ENCODE measurements at regions not wholly inside any gene's neighbourhood (a gene's known extent, or its start where the extent isn't known, plus 50 kb on each side); places are given as distances from the start of the nearest gene placed in this dataset.

GRCh38 chr1:90174246-90174645 is 179.3 kb downstream of the ZNF326 start:
- TF ChIP-seq CTCF (IDR thresholded peaks at IDR 0.05; ENCODE audit: insufficient read depth, missing control alignments), result no peak
- FAIRE-seq, result no peak
- DNase-seq (ENCODE audit: insufficient read length, low spot score), result no peak

GRCh38 chr1:90162216-90162615 is 167.3 kb downstream of the ZNF326 start:
- FAIRE-seq (no peak), DNase-seq (ENCODE audit: insufficient read length, low spot score) (no peak)

GRCh38 chr1:90161625-90162024 is 166.7 kb downstream of the ZNF326 start:
- DNase-seq (ENCODE audit: insufficient read length, low spot score), result no peak
- no peak for FAIRE-seq
- no peak for TF ChIP-seq CTCF (IDR thresholded peaks at IDR 0.05; ENCODE audit: insufficient read depth, missing control alignments)

More at GRCh38 chr1:90162216-90162615, 167.3 kb downstream of the ZNF326 start:
- no peak for TF ChIP-seq CTCF (IDR thresholded peaks at IDR 0.05; ENCODE audit: insufficient read depth, missing control alignments)

- no peak for FAIRE-seq
- DNase-seq (ENCODE audit: insufficient read length, low spot score), result no peak
- no peak for TF ChIP-seq CTCF (IDR thresholded peaks at IDR 0.05; ENCODE audit: insufficient read depth, missing control alignments)
These were observed 161.0 kb downstream of the ZNF326 start for GRCh38 chr1:90155721-90156487.

- no peak for DNase-seq (ENCODE audit: insufficient read length, low spot score)
- TF ChIP-seq CTCF (IDR thresholded peaks at IDR 0.05; ENCODE audit: insufficient read depth, missing control alignments), result no peak
- no peak for FAIRE-seq
These were observed 159.8 kb downstream of the ZNF326 start for GRCh38 chr1:90154711-90155110.

GRCh38 chr1:90149101-90149500 is 154.2 kb downstream of the ZNF326 start:
- TF ChIP-seq CTCF (IDR thresholded peaks at IDR 0.05; ENCODE audit: insufficient read depth, missing control alignments), result peak; percentile 34
- DNase-seq (ENCODE audit: insufficient read length, low spot score), result no peak
- no peak for FAIRE-seq

- FAIRE-seq (no peak), DNase-seq (ENCODE audit: insufficient read length, low spot score) (no peak)
- TF ChIP-seq CTCF (IDR thresholded peaks at IDR 0.05; ENCODE audit: insufficient read depth, missing control alignments), result no peak
These were observed 152.2 kb downstream of the ZNF326 start for GRCh38 chr1:90147093-90147492.
